ENCODE measurements at regions not wholly inside any gene's neighbourhood (a gene's known extent, or its start where the extent isn't known, plus 50 kb on each side); places are given as distances from the start of the nearest gene placed in this dataset.

GRCh38 chr1:147850737-147851136 is 51.9 kb upstream of the GJA8 start:
- CTCF ChIA-PET: interaction anchor here (0.9 kb wide), 1 partner anchor 38 kb away, joined by 3 read pairs; no protein-coding TSS in a partner anchor
- Histone ChIP-seq H3K4me1 (peaks cover 5% of the 10 kb centered on the region; the same call in 1 of the 3 replicates), H3K4me3 (no peak overlapping the region), H3K27ac (no peak overlapping the region), H3K9me3 (no peaks in the 10 kb centered on the region), H3K4me2 (no peak overlapping the region)
- TF ChIP-seq ZFP36 (IDR thresholded peaks at IDR 0.05; ENCODE audit: borderline replicate concordance, partially characterized antibody) (no peak), TFCP2L1 (CRISPR knock-in tag; IDR thresholded peaks at IDR 0.05) (no peak), BCL3 (IDR thresholded peaks at IDR 0.05) (no peak), JUN (IDR thresholded peaks at IDR 0.05) (no peak), PBX3 (IDR thresholded peaks at IDR 0.05) (no peak), RARB (CRISPR knock-in tag; IDR thresholded peaks at IDR 0.05) (no peak), REST (IDR thresholded peaks at IDR 0.05) (no peak), HOXA7 (CRISPR knock-in tag; IDR thresholded peaks at IDR 0.05) (no peak), FOSB (CRISPR knock-in tag; IDR thresholded peaks at IDR 0.05) (no peak), RCOR1 (IDR thresholded peaks at IDR 0.05; ENCODE audit: low read depth, low read length) (no peak), E2F6 (IDR thresholded peaks at IDR 0.05; ENCODE audit: borderline replicate concordance, low read depth) (no peak), EHMT2 (IDR thresholded peaks at IDR 0.05; ENCODE audit: low read depth) (no peak), EP300 (IDR thresholded peaks at IDR 0.05) (no peak)
- no peak for FAIRE-seq
- 56% methylated on average over 1 of the region's 1 CpG for WGBS (ENCODE audit: missing lambda C conversion rate)
- no peak for DNase-seq (ENCODE audit: low read depth in 1 of 2, low spot score in 1 of 2)
- POLR2A ChIA-PET: no interaction called here
- no peak for ATAC-seq

- no peaks in the 10 kb centered on the region for H3K9me3 ChIP-seq
- 20% methylated on average over 2 of the region's 2 CpGs for WGBS (ENCODE audit: missing lambda C conversion rate)
- ChIA-PET CTCF (interaction anchor here (0.9 kb wide), 1 partner anchor 38 kb away, joined by 3 read pairs; no protein-coding TSS in a partner anchor), POLR2A (no interaction called here)
- TF ChIP-seq RFX5 (IDR thresholded peaks at IDR 0.05) (no peak), ATOH8 (CRISPR knock-in tag; IDR thresholded peaks at IDR 0.05; ENCODE audit: low read depth) (no peak), EP300 (IDR thresholded peaks at IDR 0.05) (no peak), HMGXB4 (CRISPR knock-in tag; IDR thresholded peaks at IDR 0.05; ENCODE audit: borderline replicate concordance) (no peak), HES2 (IDR thresholded peaks at IDR 0.05) (no peak), RAD21 (conservative IDR thresholded peaks at IDR 0.05 in 1 of 2, IDR thresholded peaks at IDR 0.05 in 1 of 2) (no peak), USF2 (IDR thresholded peaks at IDR 0.05) (no peak), NFE2L2 (conservative IDR thresholded peaks at IDR 0.05; ENCODE audit: low read length) (no peak), MAX (IDR thresholded peaks at IDR 0.05) (no peak), EHMT2 (IDR thresholded peaks at IDR 0.05; ENCODE audit: low read depth) (no peak), POLR2AphosphoS2 (conservative IDR thresholded peaks at IDR 0.05; ENCODE audit: low read length) (no peak), FOXS1 (CRISPR knock-in tag; IDR thresholded peaks at IDR 0.05) (no peak), KDM5A (IDR thresholded peaks at IDR 0.05) (no peak), NPAS2 (CRISPR knock-in tag; IDR thresholded peaks at IDR 0.05; ENCODE audit: borderline replicate concordance) (no peak), BHLHE40 (IDR thresholded peaks at IDR 0.05; ENCODE audit: low read depth, low read length) (no peak), JUN (IDR thresholded peaks at IDR 0.05) (no peak), KDM1A (IDR thresholded peaks at IDR 0.05; ENCODE audit: low read depth) (no peak), CBX8 (IDR thresholded peaks at IDR 0.05) (no peak)
- no peak overlapping the region for H3K4me2 ChIP-seq
- peaks cover 5% of the 10 kb centered on the region; the same call in 1 of the 3 replicates for H3K4me1 ChIP-seq
- no peak overlapping the region for H3K4me3 ChIP-seq
- FAIRE-seq (no peak), DNase-seq (ENCODE audit: low read depth in 1 of 2, low spot score in 1 of 2) (peak in 1 of 2 experiments; percentile 17), ATAC-seq (no peak)
- H3K27ac ChIP-seq: no peak overlapping the region
These were observed 51.4 kb upstream of the GJA8 start for GRCh38 chr1:147851149-147851548.

All from A549 (cell line).